ENCODE measurements at regions not wholly inside any gene's neighbourhood (a gene's known extent, or its start where the extent isn't known, plus 50 kb on each side); places are given as distances from the start of the nearest gene placed in this dataset.

DNA sequence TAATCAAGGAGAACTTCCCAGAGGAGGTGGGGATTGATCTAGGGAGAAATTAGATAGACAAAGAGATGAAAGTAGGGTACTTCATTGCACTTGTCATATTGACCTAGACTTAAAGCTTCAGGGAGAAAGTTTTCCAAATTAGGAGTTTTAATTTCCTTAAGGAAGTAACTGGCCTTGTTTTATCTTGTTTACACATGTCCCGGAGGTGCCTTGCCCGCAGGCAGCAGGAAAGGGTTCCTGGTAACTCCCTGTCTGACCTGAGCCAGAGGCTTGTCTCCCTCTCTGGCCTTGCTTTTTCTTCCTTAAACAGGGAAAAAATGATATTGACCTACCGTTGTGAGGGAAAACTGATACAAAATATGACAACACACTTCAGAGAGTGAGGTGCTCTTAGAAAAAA lies 181.6 kb downstream of the EVX1 start:
- TF ChIP-seq CREB1 (IDR thresholded peaks at IDR 0.05; ENCODE audit: low read depth) (no peak), EP300 (IDR thresholded peaks at IDR 0.05; ENCODE audit: borderline replicate concordance) (no peak), TEAD4 (IDR thresholded peaks at IDR 0.05) (no peak), TAF1 (IDR thresholded peaks at IDR 0.05; ENCODE audit: low read depth) (no peak), EGR1 (IDR thresholded peaks at IDR 0.05) (no peak), FOXM1 (IDR thresholded peaks at IDR 0.05; ENCODE audit: borderline replicate concordance, low read depth) (no peak)
- TF ChIP-seq, protein P1, sequence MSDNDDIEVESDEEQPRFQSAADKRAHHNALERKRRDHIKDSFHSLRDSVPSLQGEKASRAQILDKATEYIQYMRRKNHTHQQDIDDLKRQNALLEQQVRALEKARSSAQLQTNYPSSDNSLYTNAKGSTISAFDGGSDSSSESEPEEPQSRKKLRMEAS (IDR thresholded peaks at IDR 0.05) = no peak
- TF ChIP-seq, protein P2, sequence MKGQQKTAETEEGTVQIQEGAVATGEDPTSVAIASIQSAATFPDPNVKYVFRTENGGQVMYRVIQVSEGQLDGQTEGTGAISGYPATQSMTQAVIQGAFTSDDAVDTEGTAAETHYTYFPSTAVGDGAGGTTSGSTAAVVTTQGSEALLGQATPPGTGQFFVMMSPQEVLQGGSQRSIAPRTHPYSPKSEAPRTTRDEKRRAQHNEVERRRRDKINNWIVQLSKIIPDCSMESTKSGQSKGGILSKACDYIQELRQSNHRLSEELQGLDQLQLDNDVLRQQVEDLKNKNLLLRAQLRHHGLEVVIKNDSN (IDR thresholded peaks at IDR 0.05) = no peak

DNA sequence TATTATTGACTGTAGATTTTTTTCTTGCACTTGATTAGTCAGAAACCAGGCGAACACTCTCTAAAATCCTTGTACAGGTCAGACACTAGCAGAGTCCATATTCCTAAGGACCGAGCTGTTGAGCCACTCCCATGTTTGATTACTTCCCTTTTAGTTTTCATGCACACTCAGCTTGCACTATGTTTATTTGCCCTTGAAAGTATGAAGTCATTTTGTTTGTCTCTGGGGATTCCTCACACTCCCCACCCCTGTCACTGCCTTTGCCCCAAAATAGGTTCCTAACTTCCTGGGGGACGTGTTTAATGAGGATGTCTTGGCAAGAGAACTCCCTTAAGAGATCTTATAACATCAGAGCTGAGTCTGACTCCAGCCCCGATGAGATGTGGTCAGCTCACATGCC lies 182.1 kb downstream of the EVX1 start:
- TF ChIP-seq, protein P1 (IDR thresholded peaks at IDR 0.05) = no peak
- TF ChIP-seq NFIC (IDR thresholded peaks at IDR 0.05) (no peak), YY1 (IDR thresholded peaks at IDR 0.05; ENCODE audit: low read depth) (no peak), EP300 (IDR thresholded peaks at IDR 0.05; ENCODE audit: borderline replicate concordance) (no peak)

- TF ChIP-seq EP300 (IDR thresholded peaks at IDR 0.05; ENCODE audit: borderline replicate concordance) = no peak
- no peak for TF ChIP-seq NFIC (IDR thresholded peaks at IDR 0.05)
- TF ChIP-seq ZBTB7A (IDR thresholded peaks at IDR 0.05; ENCODE audit: low read depth) = no peak
- TF ChIP-seq, protein P2 (IDR thresholded peaks at IDR 0.05) = no peak
- TF ChIP-seq, protein P1 (IDR thresholded peaks at IDR 0.05) = no peak
- no peak for TF ChIP-seq YY1 (IDR thresholded peaks at IDR 0.05; ENCODE audit: low read depth)
- no peak for TF ChIP-seq FOXM1 (IDR thresholded peaks at IDR 0.05; ENCODE audit: borderline replicate concordance, low read depth)
- TF ChIP-seq TEAD4 (IDR thresholded peaks at IDR 0.05) = no peak
- TF ChIP-seq CREB1 (IDR thresholded peaks at IDR 0.05; ENCODE audit: low read depth) = no peak
- TF ChIP-seq REST (IDR thresholded peaks at IDR 0.05; ENCODE audit: low read depth) = no peak
Observed at GRCh38 chr7:27427416-27427815, 184.8 kb downstream of the EVX1 start.

DNA sequence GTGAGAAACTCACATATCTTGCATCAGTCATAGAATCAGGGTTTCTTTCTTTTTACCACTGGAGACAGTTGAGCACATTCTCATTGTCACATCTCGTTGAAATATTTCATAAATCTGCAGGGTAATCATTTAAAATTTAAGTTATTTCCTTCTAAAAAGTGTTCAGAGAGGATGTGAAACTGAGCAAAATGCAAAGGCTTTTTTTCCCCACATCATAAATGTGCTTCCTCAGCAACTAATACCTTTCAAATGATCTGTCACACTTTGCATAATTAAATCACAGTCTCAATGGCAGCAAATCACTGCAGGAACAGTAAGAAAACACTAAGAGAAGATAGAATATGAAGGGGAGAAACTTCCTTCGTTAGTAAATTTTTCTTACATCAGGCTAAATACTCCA lies 187.5 kb downstream of the EVX1 start:
- TF ChIP-seq TEAD4 (IDR thresholded peaks at IDR 0.05) = no peak
- no peak for TF ChIP-seq EP300 (IDR thresholded peaks at IDR 0.05; ENCODE audit: borderline replicate concordance)
- no peak for TF ChIP-seq FOXM1 (IDR thresholded peaks at IDR 0.05; ENCODE audit: borderline replicate concordance, low read depth)
- no peak for TF ChIP-seq YY1 (IDR thresholded peaks at IDR 0.05; ENCODE audit: low read depth)
- TF ChIP-seq ZBTB7A (IDR thresholded peaks at IDR 0.05; ENCODE audit: low read depth) = no peak
- TF ChIP-seq TAF1 (IDR thresholded peaks at IDR 0.05; ENCODE audit: low read depth) = no peak
- TF ChIP-seq, protein P1 (IDR thresholded peaks at IDR 0.05) = no peak
- no peak for TF ChIP-seq NFIC (IDR thresholded peaks at IDR 0.05)
- no peak for TF ChIP-seq REST (IDR thresholded peaks at IDR 0.05; ENCODE audit: low read depth)
- no peak for TF ChIP-seq TCF12 (IDR thresholded peaks at IDR 0.05; ENCODE audit: low read depth)
- no peak for TF ChIP-seq CREB1 (IDR thresholded peaks at IDR 0.05; ENCODE audit: low read depth)
- TF ChIP-seq EGR1 (IDR thresholded peaks at IDR 0.05) = no peak
- TF ChIP-seq, protein P2 (IDR thresholded peaks at IDR 0.05) = no peak

DNA sequence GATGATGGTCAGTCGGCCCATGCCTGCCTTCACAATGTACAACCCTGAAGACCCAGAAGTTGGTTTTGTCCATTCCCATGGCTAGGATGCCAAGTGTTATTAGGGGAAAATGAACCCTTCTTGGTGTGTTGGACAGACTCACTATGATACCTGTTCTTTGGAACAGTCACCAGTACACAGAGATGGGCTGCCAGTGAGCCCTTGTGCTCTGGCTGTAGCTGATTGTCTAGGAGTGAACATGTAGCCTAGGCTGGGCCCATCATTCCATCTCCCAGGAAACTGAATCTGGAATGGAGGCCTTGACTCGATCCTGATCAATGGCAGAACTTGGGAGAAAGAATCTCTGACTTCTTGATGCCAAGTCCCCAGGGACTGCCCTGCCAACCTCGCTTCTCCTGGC lies 188.9 kb downstream of the EVX1 start:
- no peak for TF ChIP-seq NFIC (IDR thresholded peaks at IDR 0.05)

GRCh38 chr7:27433581-27433980 lies 191.0 kb downstream of the EVX1 start:
- TF ChIP-seq REST (IDR thresholded peaks at IDR 0.05; ENCODE audit: low read depth) (no peak), TAF1 (IDR thresholded peaks at IDR 0.05; ENCODE audit: low read depth) (no peak), NFIC (IDR thresholded peaks at IDR 0.05) (no peak), CREB1 (IDR thresholded peaks at IDR 0.05; ENCODE audit: low read depth) (no peak), CEBPB (IDR thresholded peaks at IDR 0.05) (no peak), YY1 (IDR thresholded peaks at IDR 0.05; ENCODE audit: low read depth) (no peak)
- TF ChIP-seq, protein P2 (IDR thresholded peaks at IDR 0.05) = no peak
